Adrenal gland (tissue), 9 donors: ENCODE measurements at regions not wholly inside any gene's neighbourhood (a gene's known extent, or its start where the extent isn't known, plus 50 kb on each side); places are given as distances from the start of the nearest gene placed in this dataset.

ENCODE experiments used
- DNase-seq, 7 donors: peaks; one replicate each; pipeline ENCODE4 v3.0.0-alpha.2; 2019 to 2020
- H3K27ac ChIP-seq, 5 donors: fragments of 200-600 bp; sonication (generic) in 4 of 5; 1 replicate in 3 of 5; 2 replicates in 2 of 5; pipeline versions ENCODE4 v1.5.1 to v1.8.0; 2016 to 2020; ENCODE audit warnings: mild to moderate bottlenecking in 1 of 5
- H3K27me3 ChIP-seq: fragments of 200-600 bp; 2 replicates; pipeline ENCODE4 v1.8.0; 2021
- H3K36me3 ChIP-seq, 2 donors: fragments of 200-600 bp; replicated peaks in 1 of 2; 1 replicate in 1 of 2; 2 replicates in 1 of 2; pipeline versions ENCODE4 v1.5.1 to v1.8.0; 2018 to 2022
- H3K4me1 ChIP-seq, 2 donors: fragments of 200-600 bp; replicated peaks in 1 of 2; 1 replicate in 1 of 2; 2 replicates in 1 of 2; pipeline versions ENCODE4 v1.5.1 to v1.8.0; 2018 to 2021
- H3K4me3 ChIP-seq, 4 donors: fragments of 200-600 bp; sonication (generic) in 3 of 4; one replicate each; pipeline ENCODE4 v1.5.1; 2016 to 2018
- H3K9me3 ChIP-seq, 3 donors: fragments of 200-600 bp; sonication (generic) in 1 of 3; replicated peaks in 1 of 3; 1 replicate in 2 of 3; 2 replicates in 1 of 3; pipeline versions ENCODE4 v1.5.1 to v1.8.0; 2016 to 2021
- CTCF ChIP-seq, 6 experiments: fragments of 450-650 bp in 4 of 6; fragments of 200-600 bp in 2 of 6; sonication (generic) in 1 of 6; IDR thresholded peaks; 1 replicate in 5 of 6; 2 replicates in 1 of 6; pipeline versions ENCODE4 v1.5.1 to v1.8.0; 2016 to 2021; ENCODE audit warnings: antibody characterized with exemption in 6 of 6, mild to moderate bottlenecking in 2 of 6, moderate library complexity in 1 of 6
- POLR2A ChIP-seq, 2 donors: fragments of 450-650 bp; IDR thresholded peaks; one replicate each; pipeline ENCODE4 v1.6.1; 2017; ENCODE audit warnings: antibody characterized with exemption in 2 of 2, mild to moderate bottlenecking in 2 of 2, moderate library complexity in 1 of 2
- WGBS, 4 donors: extraction: QIAGEN DNeasy Blood & Tissue Kit in 2 of 4; methylation state at CpG; one replicate each; pipeline versions ENCODE4 v1.1.5 to v1.1.7; 2013 to 2017; 5-methylcytosine and 5-hydroxymethylcytosine counted together
- intact Hi-C, 2 donors: fragments of 100-400 bp; cut with DNase I; formaldehyde crosslinking; loops; one replicate each; pipeline versions ENCODE4 v1.14.1 to v1.15.0; 2022 to 2023
- donor health status: healthy with polysubstance abuse.
- donor health status: Bipolar disorder and iron deficiency.
- donor health status: DM: yes; HTN: yes; CAD: no.
- donor health status: DM: no; HTN: no; CAD: no.
- donor health status: DM: no; HTN: no; CAD: no.

GRCh38 chr9:82128011-82128696, 139.6 kb downstream of the SPATA31D1 start:
- Histone ChIP-seq H3K4me3 (no peak overlapping the region), H3K9me3 (no peaks in the 10 kb centered on the region), H3K27ac (no peak overlapping the region), H3K27me3 (no peaks in the 10 kb centered on the region), H3K4me1 (no peaks in the 10 kb centered on the region), H3K36me3 (no peaks in the 10 kb centered on the region)
- 32 to 55% (median 40%) methylated on average over 3 of the region's 3 CpGs for WGBS, 4 donors
- TF ChIP-seq CTCF (IDR thresholded peaks at IDR 0.05) (no peak), POLR2A (IDR thresholded peaks at IDR 0.05) (no peak)
- intact Hi-C loops: no loop called here
- DNase-seq: no peak

GRCh38 chr9:82129708-82130107, 141.1 kb downstream of the SPATA31D1 start:
- H3K27ac ChIP-seq: no peak overlapping the region
- WGBS, 4 donors: 86 to 96% (median 90%) methylated on average over 3 of the region's 3 CpGs
- intact Hi-C loops: no loop called here
- no peak for DNase-seq
- TF ChIP-seq CTCF (IDR thresholded peaks at IDR 0.05): no peak
- no peak for TF ChIP-seq POLR2A (IDR thresholded peaks at IDR 0.05)
- no peaks in the 10 kb centered on the region for H3K4me1 ChIP-seq
- H3K36me3 ChIP-seq: no peaks in the 10 kb centered on the region
- no peaks in the 10 kb centered on the region for H3K9me3 ChIP-seq
- H3K4me3 ChIP-seq: no peak overlapping the region
- H3K27me3 ChIP-seq: no peaks in the 10 kb centered on the region

- DNase-seq: peak in 1 of 7 donors; percentile 8
- TF ChIP-seq POLR2A (IDR thresholded peaks at IDR 0.05) (no peak), CTCF (IDR thresholded peaks at IDR 0.05) (no peak)
- H3K27me3 ChIP-seq: no peaks in the 10 kb centered on the region
Observed at GRCh38 chr9:82130331-82131042, 141.9 kb downstream of the SPATA31D1 start.

GRCh38 chr9:82131072-82131471, 142.5 kb downstream of the SPATA31D1 start:
- DNase-seq: no peak
- Histone ChIP-seq H3K27me3 (no peaks in the 10 kb centered on the region), H3K4me1 (no peaks in the 10 kb centered on the region), H3K36me3 (no peaks in the 10 kb centered on the region), H3K4me3 (no peak overlapping the region), H3K27ac (no peak overlapping the region), H3K9me3 (no peaks in the 10 kb centered on the region)
- 92 to 100% (median 95%) methylated on average over 1 to 9 of the region's 9 CpGs for WGBS, 4 donors
- intact Hi-C loops: no loop called here
- TF ChIP-seq POLR2A (IDR thresholded peaks at IDR 0.05) (no peak), CTCF (IDR thresholded peaks at IDR 0.05) (no peak)

More at GRCh38 chr9:82130331-82131042, 141.9 kb downstream of the SPATA31D1 start:
- Histone ChIP-seq H3K4me3 (no peak overlapping the region), H3K9me3 (no peaks in the 10 kb centered on the region), H3K36me3 (no peaks in the 10 kb centered on the region), H3K27ac (no peak overlapping the region), H3K4me1 (no peaks in the 10 kb centered on the region)
- intact Hi-C loops: no loop called here
- WGBS, 4 donors: 49 to 72% (median 57%) methylated on average over 13 of the region's 13 CpGs
